HG03095 (cell line): ENCODE measurements at regions not wholly inside any gene's neighbourhood (a gene's known extent, or its start where the extent isn't known, plus 50 kb on each side); places are given as distances from the start of the nearest gene placed in this dataset.

Source experiments
- ATAC-seq: cut with Tn5 transposase; IDR thresholded peaks from one replicate; pipeline ENCODE4 v1.9.1; 2021; ENCODE audit warnings: moderate library complexity; ENCODE audit not compliant: unreplicated experiment

- no peak for ATAC-seq
These were observed 459.5 kb downstream of the TLR4 start for GRCh38 chr9:118163751-118164150.

- ATAC-seq: no peak
These were observed 461.2 kb downstream of the TLR4 start for GRCh38 chr9:118165451-118165850.

GRCh38 chr9:118170032-118170955 lies 466.1 kb downstream of the TLR4 start:
- ATAC-seq: no peak

- no peak for ATAC-seq
These were observed 473.0 kb downstream of the TLR4 start for GRCh38 chr9:118177241-118177640.

GRCh38 chr9:118183576-118183975 lies 479.4 kb downstream of the TLR4 start:
- no peak for ATAC-seq

- ATAC-seq: no peak
These were observed 483.2 kb downstream of the TLR4 start for GRCh38 chr9:118187408-118187807.

GRCh38 chr9:118189615-118190014 lies 485.4 kb downstream of the TLR4 start:
- no peak for ATAC-seq

- ATAC-seq: no peak
These were observed 488.6 kb downstream of the TLR4 start for GRCh38 chr9:118192807-118193206.

GRCh38 chr9:118209343-118209742 lies 505.1 kb downstream of the TLR4 start:
- ATAC-seq: no peak

- no peak for ATAC-seq
These were observed 511.3 kb downstream of the TLR4 start for GRCh38 chr9:118215549-118215948.

GRCh38 chr9:118222375-118222774 lies 518.2 kb downstream of the TLR4 start:
- no peak for ATAC-seq

- ATAC-seq: no peak
These were observed 518.9 kb downstream of the TLR4 start for GRCh38 chr9:118223111-118223510.

GRCh38 chr9:118230329-118230728 lies 526.1 kb downstream of the TLR4 start:
- no peak for ATAC-seq

- no peak for ATAC-seq
These were observed 532.4 kb downstream of the TLR4 start for GRCh38 chr9:118236625-118237024.

GRCh38 chr9:118238139-118238538 lies 533.9 kb downstream of the TLR4 start:
- ATAC-seq: no peak

GRCh38 chr9:118252027-118252426 lies 547.8 kb downstream of the TLR4 start:
- no peak for ATAC-seq

- ATAC-seq: no peak
These were observed 558.0 kb downstream of the TLR4 start for GRCh38 chr9:118262191-118262590.

GRCh38 chr9:118263949-118264348 lies 559.7 kb downstream of the TLR4 start:
- ATAC-seq: no peak

GRCh38 chr9:118268046-118268445 lies 563.8 kb downstream of the TLR4 start:
- ATAC-seq: no peak

- no peak for ATAC-seq
These were observed 565.4 kb downstream of the TLR4 start for GRCh38 chr9:118269623-118270022.

GRCh38 chr9:118271331-118271730 lies 567.1 kb downstream of the TLR4 start:
- no peak for ATAC-seq

GRCh38 chr9:118271936-118272335 lies 567.7 kb downstream of the TLR4 start:
- no peak for ATAC-seq

- no peak for ATAC-seq
These were observed 568.8 kb downstream of the TLR4 start for GRCh38 chr9:118273048-118273447.
